ENCODE measurements at regions not wholly inside any gene's neighbourhood (a gene's known extent, or its start where the extent isn't known, plus 50 kb on each side); places are given as distances from the start of the nearest gene placed in this dataset.

DNA sequence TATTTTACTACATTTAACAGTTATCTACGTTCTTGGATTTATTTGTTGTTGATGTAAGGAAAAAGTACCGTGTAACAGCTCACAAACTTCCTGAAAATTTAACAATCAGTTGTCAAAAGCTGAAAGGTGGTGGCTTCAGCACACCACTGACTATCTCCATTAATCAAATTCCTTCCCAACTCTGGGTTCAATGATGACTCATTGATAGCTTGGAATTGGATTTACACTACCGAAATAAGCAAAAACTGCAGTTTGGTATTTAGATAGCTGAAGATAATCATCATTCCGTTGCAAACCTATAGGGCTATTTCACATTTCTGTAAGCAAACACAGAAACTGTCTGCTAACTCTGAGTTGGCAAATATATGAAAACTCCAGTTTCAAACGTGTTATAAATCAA, 322.3 kb upstream of the TFPI start:
- H3K9me3 Mint-ChIP-seq = no peaks in the 10 kb centered on the region; the same call in 2 of the 3 replicates
- no peaks in the 10 kb centered on the region for H3K36me3 Mint-ChIP-seq (ENCODE audit: low read depth)
- H3K4me3 Mint-ChIP-seq = no peak overlapping the region
- no peak overlapping the region for H3K27ac ChIP-seq (ENCODE audit: low read depth)
- no peaks in the 10 kb centered on the region for H3K79me2 ChIP-seq (replicated peaks; ENCODE audit: insufficient read depth)
- peaks cover 6% of the 10 kb centered on the region for H3K4me1 Mint-ChIP-seq
- H2AFZ ChIP-seq = no peak overlapping the region
- TF ChIP-seq ZNF114 (CRISPR knock-in tag; IDR thresholded peaks at IDR 0.05) (no peak), ZNF462 (CRISPR knock-in tag; IDR thresholded peaks at IDR 0.05) (no peak), NANOG (IDR thresholded peaks at IDR 0.05; ENCODE audit: borderline replicate concordance) (no peak), ZNF331 (CRISPR knock-in tag; IDR thresholded peaks at IDR 0.05; ENCODE audit: low read depth) (no peak), CREB1 (CRISPR knock-in tag; IDR thresholded peaks at IDR 0.05; ENCODE audit: low read depth) (no peak), JUNB (IDR thresholded peaks at IDR 0.05; ENCODE audit: unreplicated experiment) (no peak)
- TF ChIP-seq, protein P1, sequence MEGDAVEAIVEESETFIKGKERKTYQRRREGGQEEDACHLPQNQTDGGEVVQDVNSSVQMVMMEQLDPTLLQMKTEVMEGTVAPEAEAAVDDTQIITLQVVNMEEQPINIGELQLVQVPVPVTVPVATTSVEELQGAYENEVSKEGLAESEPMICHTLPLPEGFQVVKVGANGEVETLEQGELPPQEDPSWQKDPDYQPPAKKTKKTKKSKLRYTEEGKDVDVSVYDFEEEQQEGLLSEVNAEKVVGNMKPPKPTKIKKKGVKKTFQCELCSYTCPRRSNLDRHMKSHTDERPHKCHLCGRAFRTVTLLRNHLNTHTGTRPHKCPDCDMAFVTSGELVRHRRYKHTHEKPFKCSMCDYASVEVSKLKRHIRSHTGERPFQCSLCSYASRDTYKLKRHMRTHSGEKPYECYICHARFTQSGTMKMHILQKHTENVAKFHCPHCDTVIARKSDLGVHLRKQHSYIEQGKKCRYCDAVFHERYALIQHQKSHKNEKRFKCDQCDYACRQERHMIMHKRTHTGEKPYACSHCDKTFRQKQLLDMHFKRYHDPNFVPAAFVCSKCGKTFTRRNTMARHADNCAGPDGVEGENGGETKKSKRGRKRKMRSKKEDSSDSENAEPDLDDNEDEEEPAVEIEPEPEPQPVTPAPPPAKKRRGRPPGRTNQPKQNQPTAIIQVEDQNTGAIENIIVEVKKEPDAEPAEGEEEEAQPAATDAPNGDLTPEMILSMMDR (conservative IDR thresholded peaks at IDR 0.05; ENCODE audit: low read depth in 2 of 2) = no peak
- no peaks in the 10 kb centered on the region for H3K27me3 ChIP-seq (ENCODE audit: insufficient read depth)
- no peak overlapping the region for H3K4me2 ChIP-seq
- DNase-seq (ENCODE audit: low spot score) (no peak), ATAC-seq (no peak)
- H3K9me2 ChIP-seq (ENCODE audit: insufficient read depth) = no peaks in the 10 kb centered on the region
- H3F3A ChIP-seq (replicated peaks; ENCODE audit: low read depth) = no peaks in the 10 kb centered on the region
- H3K36me3 ChIP-seq (ENCODE audit: insufficient read depth) = no peaks in the 10 kb centered on the region
- H4K20me1 ChIP-seq (replicated peaks; ENCODE audit: insufficient read depth) = no peaks in the 10 kb centered on the region
- peaks cover 14% of the 10 kb centered on the region for H3K4me1 ChIP-seq (ENCODE audit: insufficient read depth)
- no peak overlapping the region for H3K27ac Mint-ChIP-seq
- H3K4me3 ChIP-seq = no peak overlapping the region
- H3K27me3 Mint-ChIP-seq (ENCODE audit: insufficient read depth, low read depth, poor library complexity) = no peaks in the 10 kb centered on the region
